OCI-LY7 (cell line): ENCODE measurements at regions not wholly inside any gene's neighbourhood (a gene's known extent, or its start where the extent isn't known, plus 50 kb on each side); places are given as distances from the start of the nearest gene placed in this dataset.

ENCODE experiments used
- BruUV-seq: library from RNA; stranded (reverse); fragments of 400-500 nt; replicated peaks from 2 replicates; lab custom pipeline; 2021; lab: Mats Ljungman, UMichigan
- CTCF ChIA-PET: fragments of 300-600 bp; sonication (Branson Sonifier 250); formaldehyde crosslinking; loops from one replicate; lab custom pipeline; 2022; ENCODE audit warnings: antibody characterized with exemption; ENCODE audit not compliant: unreplicated experiment; lab: Charles Lee
- POLR2A ChIA-PET: fragments of 300-600 bp; sonication (Branson Sonifier 250); formaldehyde crosslinking; loops from one replicate; lab custom pipeline; 2022; ENCODE audit warnings: antibody characterized with exemption; lab: Charles Lee
- DNase-seq: peaks from one replicate; pipeline ENCODE4 v3.0.0-alpha.2; 2015; ENCODE audit warnings: low spot score
- H2AFZ ChIP-seq: fragments of 200-600 bp; sonication (generic), shearing (Covaris generic); 2 replicates; pipeline ENCODE4 v1.6.1; 2014; ENCODE audit warnings: mild to moderate bottlenecking, antibody characterized with exemption, low read length, moderate library complexity
- H3K27ac ChIP-seq: fragments of 200-600 bp; sonication (generic); 2 replicates; pipeline ENCODE4 v1.5.1; 2014; ENCODE audit warnings: mixed run types, low read depth, mild to moderate bottlenecking, moderate library complexity, low read length, inconsistent platforms; ENCODE audit not compliant: poor library complexity, severe bottlenecking
- H3K36me3 ChIP-seq: fragments of 200-600 bp; sonication (generic); 2 replicates; pipeline ENCODE4 v1.6.1; 2014; ENCODE audit warnings: mild to moderate bottlenecking, antibody characterized with exemption, low read length, moderate library complexity, mixed read lengths; ENCODE audit not compliant: insufficient read depth
- H3K4me1 ChIP-seq: fragments of 200-600 bp; sonication (generic); 2 replicates; pipeline ENCODE4 v1.5.1; 2014; ENCODE audit warnings: mild to moderate bottlenecking, low read length; ENCODE audit not compliant: insufficient read depth, poor library complexity, severe bottlenecking
- H3K4me2 ChIP-seq: fragments of 200-600 bp; sonication (generic); 2 replicates; pipeline ENCODE4 v1.6.1; 2014; ENCODE audit warnings: mild to moderate bottlenecking, low read length
- H3K4me3 ChIP-seq: fragments of 200-600 bp; sonication (generic); 2 replicates; pipeline ENCODE4 v1.5.1; 2014; ENCODE audit warnings: mild to moderate bottlenecking, low read depth, low read length; ENCODE audit not compliant: poor library complexity, severe bottlenecking
- H3K79me2 ChIP-seq: fragments of 200-600 bp; sonication (generic); 2 replicates; pipeline ENCODE4 v1.6.1; 2016; ENCODE audit warnings: low read depth, mild to moderate bottlenecking, low read length, moderate library complexity, mixed read lengths; ENCODE audit not compliant: insufficient read depth
- H3K9me2 ChIP-seq: fragments of 200-600 bp; sonication (generic); 2 replicates; pipeline ENCODE4 v1.6.1; 2016; ENCODE audit warnings: mild to moderate bottlenecking, low read length, mixed read lengths; ENCODE audit not compliant: insufficient read depth
- H3K9me3 ChIP-seq: fragments of 200-600 bp; sonication (generic); 2 replicates; pipeline ENCODE4 v1.6.1; 2014; ENCODE audit warnings: mild to moderate bottlenecking, mixed run types, low read length, mixed read lengths
- H4K20me1 ChIP-seq: fragments of 200-600 bp; sonication (generic); 2 replicates; pipeline ENCODE4 v1.6.1; 2014; ENCODE audit warnings: mild to moderate bottlenecking, antibody characterized with exemption, low read length, moderate library complexity, mixed read lengths; ENCODE audit not compliant: insufficient read depth
- CTCF ChIP-seq: fragments of 200-600 bp; sonication (generic); conservative IDR thresholded peaks from 2 replicates; pipeline ENCODE4 v1.5.1; 2014; ENCODE audit warnings: mild to moderate bottlenecking, antibody characterized with exemption, low read length, moderate library complexity, mixed read lengths
- EZH2phosphoT487 ChIP-seq: fragments of 200-600 bp; sonication (generic); IDR thresholded peaks from 2 replicates; pipeline ENCODE4 v1.6.1; 2018; ENCODE audit warnings: low read depth, borderline replicate concordance, mild to moderate bottlenecking, mixed run types, antibody characterized with exemption, low read length, moderate library complexity, mixed read lengths
- intact Hi-C: fragments of 100-400 bp; cut with micrococcal nuclease; formaldehyde crosslinking; loops from one replicate; pipeline ENCODE4 v1.10.0; 2022; ENCODE audit not compliant: unreplicated experiment

- Histone ChIP-seq H3K9me2 (no peaks in the 10 kb centered on the region), H2AFZ (no peak overlapping the region), H3K27ac (no peak overlapping the region), H3K4me2 (no peak overlapping the region), H3K4me1 (no peaks in the 10 kb centered on the region), H3K4me3 (no peak overlapping the region), H3K79me2 (no peaks in the 10 kb centered on the region), H3K9me3 (no peaks in the 10 kb centered on the region), H3K36me3 (no peaks in the 10 kb centered on the region), H4K20me1 (no peaks in the 10 kb centered on the region)
- intact Hi-C loops, result no loop called here
- POLR2A ChIA-PET, result interaction anchor here (0.7 kb wide), 1 partner anchor 155 kb away, joined by 3 read pairs; no protein-coding TSS in a partner anchor
- TF ChIP-seq EZH2phosphoT487 (no peak), CTCF (no peak)
- CTCF ChIA-PET, result no interaction called here
- BruUV-seq, result no TSS peak
- no peak for DNase-seq
Observed at GRCh38 chr5:51039424-51040329, 343.6 kb upstream of the ISL1 start.

GRCh38 chr5:51043745-51044144 lies 339.5 kb upstream of the ISL1 start:
- no peaks in the 10 kb centered on the region for H3K79me2 ChIP-seq
- intact Hi-C loops, result no loop called here
- H2AFZ ChIP-seq, result no peak overlapping the region
- DNase-seq, result no peak
- BruUV-seq, result no TSS peak
- H3K36me3 ChIP-seq, result no peaks in the 10 kb centered on the region
- H4K20me1 ChIP-seq, result no peaks in the 10 kb centered on the region
- H3K9me3 ChIP-seq, result no peaks in the 10 kb centered on the region
- H3K4me1 ChIP-seq, result no peaks in the 10 kb centered on the region
- no peaks in the 10 kb centered on the region for H3K9me2 ChIP-seq
- no peak for TF ChIP-seq CTCF
- no peak for TF ChIP-seq EZH2phosphoT487
- H3K4me2 ChIP-seq, result no peak overlapping the region
- no peak overlapping the region for H3K27ac ChIP-seq
- ChIA-PET POLR2A (no interaction called here), CTCF (no interaction called here)
- no peak overlapping the region for H3K4me3 ChIP-seq

- Histone ChIP-seq H3K79me2 (no peaks in the 10 kb centered on the region), H4K20me1 (no peaks in the 10 kb centered on the region), H3K4me3 (no peak overlapping the region), H3K9me2 (no peaks in the 10 kb centered on the region), H3K4me1 (no peaks in the 10 kb centered on the region), H3K27ac (no peak overlapping the region), H3K4me2 (no peak overlapping the region), H3K9me3 (no peaks in the 10 kb centered on the region), H2AFZ (no peak overlapping the region), H3K36me3 (no peaks in the 10 kb centered on the region)
- no TSS peak for BruUV-seq
- POLR2A ChIA-PET, result interaction anchor here (0.7 kb wide), 1 partner anchor 64 kb away, joined by 3 read pairs; no protein-coding TSS in a partner anchor
- no peak for TF ChIP-seq CTCF
- TF ChIP-seq EZH2phosphoT487, result no peak
- no peak for DNase-seq
- intact Hi-C loops, result no loop called here
- CTCF ChIA-PET, result no interaction called here
Observed at GRCh38 chr5:51047369-51047768, 335.9 kb upstream of the ISL1 start.
